PC-3 (cell line): ENCODE measurements at regions not wholly inside any gene's neighbourhood (a gene's known extent, or its start where the extent isn't known, plus 50 kb on each side); places are given as distances from the start of the nearest gene placed in this dataset.

Source experiments
- ATAC-seq: fragments of 200-7000 bp; cut with Tn5 transposase; 2 replicates; pipeline ENCODE4 v1.9.1; 2020; ENCODE audit warnings: mild to moderate bottlenecking, moderate library complexity
- BruUV-seq: library from RNA; stranded (reverse); fragments of 400-500 nt; replicated peaks from 2 replicates; lab custom pipeline; 2021; lab: Mats Ljungman, UMichigan
- CTCF ChIA-PET: fragments of 300-600 bp; sonication (Branson Sonifier 250); formaldehyde crosslinking; loops from one replicate; lab custom pipeline; 2022; ENCODE audit warnings: antibody characterized with exemption; lab: Charles Lee
- POLR2A ChIA-PET: fragments of 300-600 bp; sonication (Branson Sonifier 250); formaldehyde crosslinking; loops from one replicate; lab custom pipeline; 2022; ENCODE audit warnings: antibody characterized with exemption; ENCODE audit not compliant: unreplicated experiment; lab: Charles Lee
- DNase-seq: peaks from one replicate; pipeline ENCODE4 v3.0.0-alpha.2; 2015
- H2AFZ ChIP-seq: fragments of 300-600 bp; sonication (generic); 2 replicates; pipeline ENCODE4 v1.6.0; 2016; ENCODE audit warnings: antibody characterized with exemption, low read length
- H3F3A ChIP-seq: fragments of 300-600 bp; sonication (generic); one replicate; pipeline ENCODE4 v1.6.0; 2017; ENCODE audit warnings: antibody characterized with exemption, low read length, control low read depth, mild to moderate bottlenecking; ENCODE audit not compliant: unreplicated experiment
- H3K27ac ChIP-seq: fragments of 300-600 bp; sonication (generic); 2 replicates; pipeline ENCODE4 v1.5.1; 2016; ENCODE audit warnings: mild to moderate bottlenecking, low read length
- H3K27me3 ChIP-seq: fragments of 300-600 bp; sonication (generic); 2 replicates; pipeline ENCODE4 v1.6.1; 2016; ENCODE audit warnings: low read length, mixed read lengths
- H3K36me3 ChIP-seq: fragments of 300-600 bp; sonication (generic); 2 replicates; pipeline ENCODE4 v1.6.1; 2016; ENCODE audit warnings: low read depth, mixed run types, low read length, mixed read lengths
- H3K4me1 ChIP-seq: fragments of 300-600 bp; sonication (generic); 2 replicates; pipeline ENCODE4 v1.5.1; 2016; ENCODE audit warnings: low read length; ENCODE audit not compliant: insufficient read depth
- H3K4me2 ChIP-seq: fragments of 300-600 bp; sonication (generic); 2 replicates; pipeline ENCODE4 v1.6.0; 2016; ENCODE audit warnings: low read length
- H3K4me3 ChIP-seq: fragments of 300-600 bp; sonication (generic); 2 replicates; pipeline ENCODE4 v1.5.1; 2016; ENCODE audit warnings: mild to moderate bottlenecking, low read length, mixed read lengths
- H3K79me2 ChIP-seq: fragments of 300-600 bp; sonication (generic); 2 replicates; pipeline ENCODE4 v1.6.1; 2017; ENCODE audit warnings: low read length, mixed read lengths
- H3K9ac ChIP-seq: fragments of 300-600 bp; sonication (generic); 2 replicates; pipeline ENCODE4 v1.6.0; 2016; ENCODE audit warnings: mild to moderate bottlenecking, low read length
- H3K9me2 ChIP-seq: fragments of 300-600 bp; sonication (generic); replicated peaks from 2 replicates; pipeline ENCODE4 v1.6.1; 2016; ENCODE audit warnings: mixed run types, low read length, mixed read lengths
- H3K9me3 ChIP-seq: fragments of 300-600 bp; sonication (generic); 2 replicates; pipeline ENCODE4 v1.6.1; 2016; ENCODE audit warnings: low read length, mixed read lengths
- H4K20me1 ChIP-seq: fragments of 300-600 bp; sonication (generic); 2 replicates; pipeline ENCODE4 v1.6.1; 2016; ENCODE audit warnings: low read length, mixed read lengths
- EZH2 ChIP-seq: fragments of 300-600 bp; sonication (generic); IDR thresholded peaks from one replicate; pipeline ENCODE4 v1.6.1; 2017; ENCODE audit warnings: antibody characterized with exemption, mild to moderate bottlenecking, low read length; ENCODE audit not compliant: unreplicated experiment
- EZH2phosphoT487 ChIP-seq: fragments of 300-600 bp; sonication (generic); IDR thresholded peaks from 2 replicates; pipeline ENCODE4 v1.6.1; 2018; ENCODE audit warnings: mild to moderate bottlenecking, antibody characterized with exemption, low read length, borderline replicate concordance
- intact Hi-C: fragments of 100-400 bp; cut with micrococcal nuclease; formaldehyde crosslinking; loops from 2 replicates; pipeline ENCODE4 v1.9.0; 2023
- TF ChIP-seq, protein P1 (sequence below): fragments of 300-600 bp; sonication (generic); conservative IDR thresholded peaks from 2 replicates; pipeline ENCODE4 v1.5.1; 2017; ENCODE audit warnings: antibody characterized with exemption, low read depth, mild to moderate bottlenecking, low read length

DNA sequence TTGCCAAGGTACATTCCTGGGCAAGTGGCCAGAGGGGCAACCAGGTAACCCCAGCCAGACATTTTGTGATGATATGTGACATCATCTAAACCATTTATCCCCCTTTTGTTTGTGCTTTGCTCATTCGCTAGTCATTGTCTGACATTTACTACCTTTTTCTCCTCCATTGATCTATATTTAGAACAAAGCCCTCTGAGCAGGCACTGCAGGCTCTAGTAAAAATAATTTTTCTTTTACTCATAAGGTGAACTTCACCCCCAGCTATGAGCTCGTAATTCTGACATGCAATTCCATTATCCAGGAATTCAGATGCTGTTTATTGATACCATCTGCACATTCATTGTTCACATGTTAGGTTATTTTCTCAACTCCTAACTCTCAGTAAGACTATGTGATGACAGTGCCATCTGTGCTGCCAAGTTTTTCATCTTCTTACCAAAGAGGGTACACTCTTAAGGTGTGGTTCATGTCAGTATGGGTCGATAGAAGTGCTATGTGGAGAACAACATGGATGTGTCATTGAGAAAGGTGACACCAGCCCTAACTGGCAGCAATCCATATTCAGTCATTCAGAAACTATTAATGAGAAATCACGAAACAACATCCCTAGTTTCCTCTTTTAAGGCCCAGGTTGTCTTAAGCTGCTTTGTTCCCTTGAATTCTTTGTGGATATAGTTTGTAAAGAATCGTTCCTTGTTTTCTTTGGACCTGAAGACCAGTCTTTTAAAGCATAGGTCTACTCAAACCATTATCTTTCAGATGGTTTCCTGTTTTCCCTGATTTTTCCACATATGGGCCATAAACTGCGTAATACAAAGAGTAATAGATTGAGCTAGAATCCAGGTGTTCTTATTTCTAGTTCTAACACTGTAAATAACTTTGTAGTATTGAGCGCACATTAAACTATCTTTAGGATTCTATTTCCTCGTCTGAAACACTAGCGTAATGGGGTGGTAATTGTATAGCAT, 978.1 kb upstream of the CDH2 start:
- DNase-seq (peak; percentile 97), ATAC-seq (peak; percentile 68)
- H3K79me2 ChIP-seq, result no peaks in the 10 kb centered on the region
- no peak overlapping the region for H2AFZ ChIP-seq
- H3F3A ChIP-seq, result peaks cover 9% of the 10 kb centered on the region
- POLR2A ChIA-PET, result interaction anchor here (0.6 kb wide), 1 partner anchor 73 kb away, joined by 4 read pairs; no protein-coding TSS in a partner anchor
- H3K4me2 ChIP-seq, result peak overlapping the region; percentile 74
- TF ChIP-seq EZH2phosphoT487 (no peak), EZH2 (no peak)
- TF ChIP-seq, protein P1, sequence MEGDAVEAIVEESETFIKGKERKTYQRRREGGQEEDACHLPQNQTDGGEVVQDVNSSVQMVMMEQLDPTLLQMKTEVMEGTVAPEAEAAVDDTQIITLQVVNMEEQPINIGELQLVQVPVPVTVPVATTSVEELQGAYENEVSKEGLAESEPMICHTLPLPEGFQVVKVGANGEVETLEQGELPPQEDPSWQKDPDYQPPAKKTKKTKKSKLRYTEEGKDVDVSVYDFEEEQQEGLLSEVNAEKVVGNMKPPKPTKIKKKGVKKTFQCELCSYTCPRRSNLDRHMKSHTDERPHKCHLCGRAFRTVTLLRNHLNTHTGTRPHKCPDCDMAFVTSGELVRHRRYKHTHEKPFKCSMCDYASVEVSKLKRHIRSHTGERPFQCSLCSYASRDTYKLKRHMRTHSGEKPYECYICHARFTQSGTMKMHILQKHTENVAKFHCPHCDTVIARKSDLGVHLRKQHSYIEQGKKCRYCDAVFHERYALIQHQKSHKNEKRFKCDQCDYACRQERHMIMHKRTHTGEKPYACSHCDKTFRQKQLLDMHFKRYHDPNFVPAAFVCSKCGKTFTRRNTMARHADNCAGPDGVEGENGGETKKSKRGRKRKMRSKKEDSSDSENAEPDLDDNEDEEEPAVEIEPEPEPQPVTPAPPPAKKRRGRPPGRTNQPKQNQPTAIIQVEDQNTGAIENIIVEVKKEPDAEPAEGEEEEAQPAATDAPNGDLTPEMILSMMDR, result no peak
- CTCF ChIA-PET, result interaction anchor here (0.6 to 0.9 kb wide), 3 partner anchors 36 to 812 kb away, joined by 3 read pairs; no protein-coding TSS in a partner anchor
- no peaks in the 10 kb centered on the region for H3K9me2 ChIP-seq
- no peaks in the 10 kb centered on the region for H4K20me1 ChIP-seq
- peak overlapping the region; percentile 95 for H3K27ac ChIP-seq
- H3K4me1 ChIP-seq, result peaks cover 49% of the 10 kb centered on the region
- no peaks in the 10 kb centered on the region for H3K9me3 ChIP-seq
- H3K36me3 ChIP-seq, result no peaks in the 10 kb centered on the region
- BruUV-seq, result TSS peak; percentile 85
- H3K4me3 ChIP-seq, result peak overlapping the region; percentile 47
- intact Hi-C loops, result loop anchor here (1.0 to 10.0 kb wide), 5 partner anchors 10 to 1043 kb away; partner anchors contain the start of gene CDH2
- peak overlapping the region; percentile 67 for H3K9ac ChIP-seq
- no peaks in the 10 kb centered on the region for H3K27me3 ChIP-seq

- Histone ChIP-seq H3K9ac (no peak overlapping the region; the same call in 1 of the 2 replicates), H3K9me3 (no peaks in the 10 kb centered on the region), H3K4me3 (peak overlapping the region; percentile 0; the same call in 1 of the 2 replicates), H3K79me2 (no peaks in the 10 kb centered on the region), H3K36me3 (no peaks in the 10 kb centered on the region), H3K27me3 (no peaks in the 10 kb centered on the region), H4K20me1 (no peaks in the 10 kb centered on the region), H3F3A (peaks cover 9% of the 10 kb centered on the region), H3K4me2 (peak overlapping the region; percentile 29), H3K27ac (peak overlapping the region; percentile 95), H2AFZ (no peak overlapping the region), H3K4me1 (peaks cover 46% of the 10 kb centered on the region), H3K9me2 (no peaks in the 10 kb centered on the region)
- intact Hi-C loops, result loop anchor here (1.0 to 10.0 kb wide), 3 partner anchors 11 to 979 kb away; partner anchors contain the start of gene CDH2
- no peak for DNase-seq
- no TSS peak for BruUV-seq
- TF ChIP-seq EZH2phosphoT487, result no peak
- TF ChIP-seq EZH2, result no peak
- TF ChIP-seq, protein P1, result no peak
- ChIA-PET POLR2A (interaction anchor here (0.6 kb wide), 1 partner anchor 74 kb away, joined by 4 read pairs; no protein-coding TSS in a partner anchor), CTCF (interaction anchor here (0.6 to 0.9 kb wide), 2 partner anchors 36 to 159 kb away, joined by 3 read pairs; no protein-coding TSS in a partner anchor)
- peak; percentile 48 for ATAC-seq
These were observed 977.3 kb upstream of the CDH2 start for GRCh38 chr18:29154196-29154757.
